Activated naive CD4-positive, alpha-beta T cell treated with Interleukin-2 at 50 U/mL for 16 hours (primary cell): ENCODE measurements at regions not wholly inside any gene's neighbourhood (a gene's known extent, or its start where the extent isn't known, plus 50 kb on each side); places are given as distances from the start of the nearest gene placed in this dataset.
"Not testable (repeated sequence)": the region's sequence is repeated elsewhere in the genome, so short reads cannot be mapped to it uniquely, and the experiment has no call there.

ENCODE experiments used
- DNase-seq: peaks from one replicate; pipeline ENCODE4 v3.0.0-alpha.2; 2020

GRCh38 chr5:91963166-91963565 is 580.0 kb upstream of the ARRDC3 start:
- no peak for DNase-seq

DNA sequence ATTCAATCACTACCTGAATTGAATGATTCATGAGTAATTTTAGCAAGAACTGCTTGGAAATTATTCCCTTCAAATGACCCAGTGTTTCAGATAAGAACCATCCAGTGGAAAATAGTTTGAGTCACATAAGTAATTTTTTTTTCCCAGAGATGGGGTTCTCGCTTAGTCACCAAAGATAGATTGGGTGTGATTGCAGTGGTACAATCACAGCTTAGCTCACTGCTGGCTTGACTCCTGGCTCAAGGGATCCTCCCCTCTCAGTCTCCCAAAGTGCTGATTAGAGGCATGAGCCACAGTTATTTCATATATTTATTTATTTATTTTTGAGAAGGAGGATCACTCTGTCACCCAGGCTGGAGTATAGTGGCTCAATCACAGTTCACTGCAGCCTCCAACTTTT is 574.5 kb upstream of the ARRDC3 start:
- DNase-seq = no peak

GRCh38 chr5:91956738-91957137 is 573.6 kb upstream of the ARRDC3 start:
- no peak for DNase-seq

DNA sequence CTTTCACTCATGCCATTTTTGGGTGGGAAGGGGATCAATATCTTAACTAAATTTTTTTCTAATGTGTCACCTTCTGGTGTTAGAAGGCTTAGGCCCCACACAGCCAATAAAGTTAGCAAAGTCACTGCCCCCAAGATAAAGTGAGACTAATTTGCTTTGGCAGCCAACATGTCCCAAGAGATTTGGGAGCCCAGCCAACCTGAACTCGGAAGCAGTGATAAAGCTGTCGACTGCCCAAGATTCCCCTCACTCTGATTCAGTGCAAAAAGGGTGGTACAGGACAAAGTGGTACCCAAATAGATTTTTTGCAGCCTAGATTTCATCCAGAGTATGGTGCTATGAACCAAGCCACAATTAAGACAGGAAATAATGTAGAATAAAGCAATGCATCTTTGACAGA is 572.5 kb upstream of the ARRDC3 start:
- DNase-seq = no peak

- DNase-seq = no peak
These were observed 571.0 kb upstream of the ARRDC3 start for GRCh38 chr5:91954136-91954535.

DNA sequence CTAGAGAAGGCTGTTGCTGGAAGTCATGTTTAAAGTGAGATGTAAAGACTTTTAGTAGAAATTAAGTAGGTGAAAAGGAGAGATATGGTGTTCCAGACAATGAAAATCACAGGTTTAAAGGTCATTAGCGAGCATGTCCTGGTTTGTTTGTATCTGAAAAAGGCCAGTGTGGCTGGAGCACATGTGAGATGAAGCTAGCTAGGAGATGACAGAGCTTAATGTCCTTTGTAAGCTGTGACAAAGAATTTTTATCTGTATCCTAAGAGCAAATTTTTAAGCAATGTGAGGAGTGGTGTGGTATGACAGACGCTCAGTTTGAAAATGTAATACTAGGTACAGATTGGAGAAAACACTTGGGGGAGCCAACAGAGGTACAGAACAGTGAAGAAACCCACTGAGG is 567.2 kb upstream of the ARRDC3 start:
- DNase-seq = no peak

- no peak for DNase-seq
These were observed 563.8 kb upstream of the ARRDC3 start for GRCh38 chr5:91946870-91947269.

GRCh38 chr5:91941588-91941987 is 558.5 kb upstream of the ARRDC3 start:
- no peak for DNase-seq

- DNase-seq = no peak
These were observed 555.3 kb upstream of the ARRDC3 start for GRCh38 chr5:91938441-91938840.

- no peak for DNase-seq
These were observed 554.0 kb upstream of the ARRDC3 start for GRCh38 chr5:91937121-91937520.

DNA sequence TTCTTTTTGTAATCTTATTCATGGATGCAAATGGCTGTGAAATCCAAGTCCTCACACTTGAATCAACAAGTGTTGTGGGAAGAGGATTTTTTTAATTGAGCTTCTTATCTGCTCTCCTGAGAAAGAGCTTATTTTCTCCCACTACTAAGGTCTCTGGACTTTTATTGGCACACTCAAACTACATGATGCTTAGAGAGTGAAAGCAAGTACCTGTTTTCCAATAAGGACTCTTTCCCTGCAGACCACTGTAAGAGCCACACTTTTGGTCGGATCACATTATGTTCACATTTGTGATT is 546.4 kb upstream of the ARRDC3 start:
- DNase-seq = no peak

GRCh38 chr5:91928754-91929521 is 545.8 kb upstream of the ARRDC3 start:
- DNase-seq = no peak

GRCh38 chr5:91927439-91927838 is 544.3 kb upstream of the ARRDC3 start:
- no peak for DNase-seq

DNA sequence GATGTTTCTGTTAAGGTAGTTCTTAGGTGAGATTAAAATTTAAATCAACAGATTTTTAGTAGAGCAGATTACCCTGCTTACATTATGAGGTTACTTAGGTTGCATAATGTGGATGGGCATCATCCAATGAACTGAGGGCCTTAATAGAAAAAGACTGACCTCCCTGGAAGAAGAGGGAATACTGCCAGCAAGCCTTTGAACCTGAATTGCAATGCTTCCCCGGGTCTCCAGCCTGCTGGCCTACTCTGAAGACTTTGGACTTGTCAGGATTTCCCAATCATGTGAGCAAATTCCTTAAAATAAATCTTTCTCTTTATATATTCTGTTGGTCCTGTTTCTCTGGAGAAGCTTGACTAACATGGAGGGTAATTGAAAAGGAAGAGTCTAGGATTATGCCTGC is 542.1 kb upstream of the ARRDC3 start:
- no peak for DNase-seq

DNA sequence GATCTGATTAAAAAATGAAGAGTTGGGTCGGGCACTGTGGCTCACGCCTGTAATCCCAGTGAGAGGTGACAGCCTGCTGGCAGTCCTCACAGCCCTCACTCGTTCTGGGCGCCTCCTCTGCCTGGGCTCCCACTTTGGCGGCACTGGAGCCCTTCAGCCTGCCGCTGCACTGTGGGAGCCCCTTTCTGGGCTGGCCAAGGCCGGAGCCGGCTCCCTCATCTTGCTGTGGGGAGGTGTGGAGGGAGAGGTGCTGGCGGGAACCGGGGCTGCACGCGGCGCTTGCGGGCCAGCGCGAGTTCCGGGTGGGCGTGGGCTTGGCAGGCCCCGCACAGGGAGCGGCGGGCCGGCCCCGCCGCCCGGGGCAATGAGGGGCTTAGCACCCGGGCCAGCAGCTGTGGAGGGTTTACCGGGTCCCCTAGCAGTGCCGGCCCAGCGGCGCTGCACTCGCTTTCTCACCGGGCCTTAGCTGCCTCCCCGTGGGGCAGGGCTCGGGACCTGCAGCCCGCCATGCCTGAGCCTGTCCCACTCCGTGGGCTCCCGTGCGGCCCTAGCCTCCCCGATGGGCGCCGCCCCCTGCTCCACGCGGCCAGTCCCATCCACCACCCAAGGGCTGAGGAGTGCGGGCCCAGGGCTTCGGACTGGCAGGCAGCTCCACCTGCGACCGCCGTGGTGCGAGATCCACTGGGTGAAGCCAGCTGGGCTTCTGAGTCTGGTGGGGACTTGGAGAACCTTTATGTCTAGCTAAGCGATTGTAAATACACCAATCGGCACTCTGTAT is 534.1 kb upstream of the ARRDC3 start:
- not testable (repeated sequence) for DNase-seq

DNA sequence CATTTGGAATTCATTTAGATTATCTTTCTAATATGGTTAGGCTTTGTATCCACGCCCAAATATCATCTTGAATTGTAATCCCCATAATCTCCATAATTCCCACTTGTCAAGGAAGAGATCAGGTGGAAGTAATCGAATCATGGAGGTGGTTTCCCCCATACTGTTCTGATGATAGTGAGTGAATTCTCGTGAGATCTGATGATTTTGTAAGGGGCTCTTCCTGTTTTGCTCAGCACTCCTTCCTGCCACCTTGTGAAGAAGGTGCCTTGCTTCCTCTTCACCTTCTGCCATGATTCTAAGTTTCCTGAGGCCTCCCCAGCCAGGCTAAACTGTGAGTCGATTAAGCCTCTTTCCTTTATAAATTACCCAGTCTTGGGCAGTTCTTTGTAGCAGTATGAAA is 527.5 kb upstream of the ARRDC3 start:
- DNase-seq = no peak

- DNase-seq = no peak
These were observed 527.1 kb upstream of the ARRDC3 start for GRCh38 chr5:91910247-91910646.

- no peak for DNase-seq
These were observed 523.4 kb upstream of the ARRDC3 start for GRCh38 chr5:91906494-91906893.

GRCh38 chr5:91906027-91906426 is 522.9 kb upstream of the ARRDC3 start:
- DNase-seq = no peak

DNA sequence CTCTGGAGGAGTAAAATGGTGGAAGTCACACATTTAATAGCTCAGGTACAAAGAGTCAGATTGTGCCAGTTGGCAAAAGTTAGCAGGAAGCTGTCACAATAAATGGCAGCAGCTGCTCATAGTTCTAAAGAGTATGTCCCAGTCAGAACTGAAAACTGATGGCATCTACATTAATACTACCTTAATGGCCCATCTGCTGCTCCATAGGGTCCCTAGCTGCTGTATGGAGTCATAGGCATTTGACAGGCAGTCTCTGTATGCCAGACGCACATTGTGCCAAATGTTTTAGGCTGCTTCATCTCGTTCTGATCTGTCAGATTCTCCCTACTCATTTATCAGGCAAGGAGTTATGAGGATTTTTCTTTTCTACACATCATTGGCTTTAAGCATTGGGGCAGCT is 515.8 kb upstream of the ARRDC3 start:
- DNase-seq = no peak

GRCh38 chr5:91898019-91898418 is 514.9 kb upstream of the ARRDC3 start:
- DNase-seq = no peak

DNA sequence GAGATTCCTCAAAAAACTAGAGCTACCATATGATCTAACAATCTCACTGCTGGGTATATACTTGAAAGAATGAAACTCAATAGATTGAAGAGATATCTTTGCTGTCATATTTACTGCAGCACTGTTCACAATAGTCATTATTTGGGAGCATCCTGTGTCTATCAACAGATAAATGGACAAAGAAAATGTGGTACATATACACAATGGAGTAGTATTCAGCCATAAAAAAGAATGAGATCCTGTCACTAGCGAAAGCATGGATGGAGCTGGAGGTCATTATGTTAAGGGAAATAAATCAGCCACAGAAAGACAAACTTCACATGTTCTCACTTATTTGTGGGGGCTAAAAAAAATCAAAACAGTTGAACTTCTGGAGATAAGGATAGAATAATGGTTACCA is 505.7 kb upstream of the ARRDC3 start:
- DNase-seq = no peak

GRCh38 chr5:91885291-91886265 is 502.5 kb upstream of the ARRDC3 start:
- DNase-seq = no peak

DNA sequence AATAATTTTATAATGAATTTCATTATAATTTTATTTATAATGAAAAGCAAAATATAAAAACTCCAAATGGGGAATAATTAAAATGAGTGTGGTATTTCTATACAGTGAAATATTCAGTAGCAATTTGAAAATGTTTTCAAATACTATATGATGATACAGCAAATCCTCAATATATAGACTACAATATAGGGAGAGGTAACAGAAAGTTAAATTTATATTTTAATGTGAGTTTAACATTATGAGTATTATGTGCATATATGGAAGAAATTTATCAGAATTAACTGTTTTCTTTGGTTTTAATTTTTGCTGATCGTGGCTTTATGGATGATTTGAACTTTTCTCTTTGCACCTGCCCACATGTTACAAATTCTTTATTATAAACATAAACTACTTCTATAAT is 500.9 kb upstream of the ARRDC3 start:
- DNase-seq = no peak
